ENCODE measurements at regions not wholly inside any gene's neighbourhood (a gene's known extent, or its start where the extent isn't known, plus 50 kb on each side); places are given as distances from the start of the nearest gene placed in this dataset.

GRCh38 chr11:69215784-69216415 lies 60.2 kb downstream of the SMIM38 start:
- no peaks in the 10 kb centered on the region for H3F3A ChIP-seq (ENCODE audit: low read depth)
- DNase-seq (ENCODE audit: low spot score), result no peak
- peaks cover 18% of the 10 kb centered on the region for H3K4me1 Mint-ChIP-seq
- no peaks in the 10 kb centered on the region for H4K20me1 ChIP-seq (ENCODE audit: low read depth)
- no peak overlapping the region for H2AFZ ChIP-seq (replicated peaks)
- H3K27ac ChIP-seq, result no peak overlapping the region
- H3K36me3 Mint-ChIP-seq, result no peaks in the 10 kb centered on the region
- H3K9me3 Mint-ChIP-seq, result no peaks in the 10 kb centered on the region
- H3K36me3 ChIP-seq, result no peaks in the 10 kb centered on the region
- H3K9me3 ChIP-seq (ENCODE audit: low read depth), result no peaks in the 10 kb centered on the region
- H3K4me2 ChIP-seq, result no peak overlapping the region
- no peak overlapping the region for H3K4me3 Mint-ChIP-seq
- H3K4me1 ChIP-seq, result no peaks in the 10 kb centered on the region
- no peak overlapping the region for H3K27ac Mint-ChIP-seq
- no peak overlapping the region for H3K9ac ChIP-seq
- H3K27me3 ChIP-seq, result no peaks in the 10 kb centered on the region
- H3K79me2 ChIP-seq (ENCODE audit: low read depth), result no peaks in the 10 kb centered on the region
- peaks cover 6% of the 10 kb centered on the region for H3K27me3 Mint-ChIP-seq (ENCODE audit: insufficient read depth, low read depth)
- H3K4me3 ChIP-seq, result no peak overlapping the region
- TF ChIP-seq CTCF (IDR thresholded peaks at IDR 0.05) (no peak), EZH2 (IDR thresholded peaks at IDR 0.05) (no peak), EZH2phosphoT487 (IDR thresholded peaks at IDR 0.05) (no peak)

- H3K4me2 ChIP-seq, result no peak overlapping the region
- DNase-seq (ENCODE audit: low spot score), result no peak
- H3K27me3 Mint-ChIP-seq (ENCODE audit: insufficient read depth, low read depth), result peaks cover 6% of the 10 kb centered on the region
Measured at GRCh38 chr11:69216647-69217051, 60.9 kb downstream of the SMIM38 start.

GRCh38 chr11:69217276-69218105 lies 61.8 kb downstream of the SMIM38 start:
- H4K20me1 ChIP-seq (ENCODE audit: low read depth), result no peaks in the 10 kb centered on the region
- H2AFZ ChIP-seq (replicated peaks), result no peak overlapping the region
- Mint-ChIP-seq H3K4me3 (no peak overlapping the region), H3K4me1 (peaks cover 7% of the 10 kb centered on the region), H3K36me3 (no peaks in the 10 kb centered on the region), H3K9me3 (no peaks in the 10 kb centered on the region), H3K27ac (no peak overlapping the region), H3K27me3 (ENCODE audit: insufficient read depth, low read depth) (peaks cover 6% of the 10 kb centered on the region)
- H3K4me3 ChIP-seq, result no peak overlapping the region
- H3K27ac ChIP-seq, result no peak overlapping the region
- H3K4me1 ChIP-seq, result no peaks in the 10 kb centered on the region
- H3K9ac ChIP-seq, result no peak overlapping the region
- no peaks in the 10 kb centered on the region for H3K9me3 ChIP-seq (ENCODE audit: low read depth)
- H3K4me2 ChIP-seq, result no peak overlapping the region
- no peaks in the 10 kb centered on the region for H3K36me3 ChIP-seq
- no peaks in the 10 kb centered on the region for H3K27me3 ChIP-seq
- no peaks in the 10 kb centered on the region for H3F3A ChIP-seq (ENCODE audit: low read depth)
- TF ChIP-seq EZH2phosphoT487 (IDR thresholded peaks at IDR 0.05), result no peak
- TF ChIP-seq CTCF (IDR thresholded peaks at IDR 0.05), result no peak
- TF ChIP-seq EZH2 (IDR thresholded peaks at IDR 0.05), result no peak
- no peak for DNase-seq (ENCODE audit: low spot score)
- no peaks in the 10 kb centered on the region for H3K79me2 ChIP-seq (ENCODE audit: low read depth)

More at GRCh38 chr11:69216647-69217051, 60.9 kb downstream of the SMIM38 start:
- Histone ChIP-seq H3K9ac (no peak overlapping the region), H3F3A (ENCODE audit: low read depth) (no peaks in the 10 kb centered on the region), H2AFZ (replicated peaks) (no peak overlapping the region), H4K20me1 (ENCODE audit: low read depth) (no peaks in the 10 kb centered on the region), H3K27me3 (no peaks in the 10 kb centered on the region), H3K4me3 (no peak overlapping the region), H3K4me1 (no peaks in the 10 kb centered on the region), H3K9me3 (ENCODE audit: low read depth) (no peaks in the 10 kb centered on the region), H3K36me3 (no peaks in the 10 kb centered on the region), H3K79me2 (ENCODE audit: low read depth) (no peaks in the 10 kb centered on the region), H3K27ac (no peak overlapping the region)
- Mint-ChIP-seq H3K27ac (no peak overlapping the region), H3K9me3 (no peaks in the 10 kb centered on the region), H3K4me1 (peaks cover 13% of the 10 kb centered on the region), H3K36me3 (no peaks in the 10 kb centered on the region), H3K4me3 (no peak overlapping the region)
- TF ChIP-seq EZH2 (IDR thresholded peaks at IDR 0.05), result no peak
- no peak for TF ChIP-seq CTCF (IDR thresholded peaks at IDR 0.05)
- no peak for TF ChIP-seq EZH2phosphoT487 (IDR thresholded peaks at IDR 0.05)
